CD1c-positive myeloid dendritic cell (primary cell): ENCODE measurements at regions not wholly inside any gene's neighbourhood (a gene's known extent, or its start where the extent isn't known, plus 50 kb on each side); places are given as distances from the start of the nearest gene placed in this dataset.

Source experiments
- DNase-seq: peaks from one replicate; pipeline ENCODE4 v3.0.0-alpha.2; 2016; ENCODE audit errors: extremely low spot score

DNA sequence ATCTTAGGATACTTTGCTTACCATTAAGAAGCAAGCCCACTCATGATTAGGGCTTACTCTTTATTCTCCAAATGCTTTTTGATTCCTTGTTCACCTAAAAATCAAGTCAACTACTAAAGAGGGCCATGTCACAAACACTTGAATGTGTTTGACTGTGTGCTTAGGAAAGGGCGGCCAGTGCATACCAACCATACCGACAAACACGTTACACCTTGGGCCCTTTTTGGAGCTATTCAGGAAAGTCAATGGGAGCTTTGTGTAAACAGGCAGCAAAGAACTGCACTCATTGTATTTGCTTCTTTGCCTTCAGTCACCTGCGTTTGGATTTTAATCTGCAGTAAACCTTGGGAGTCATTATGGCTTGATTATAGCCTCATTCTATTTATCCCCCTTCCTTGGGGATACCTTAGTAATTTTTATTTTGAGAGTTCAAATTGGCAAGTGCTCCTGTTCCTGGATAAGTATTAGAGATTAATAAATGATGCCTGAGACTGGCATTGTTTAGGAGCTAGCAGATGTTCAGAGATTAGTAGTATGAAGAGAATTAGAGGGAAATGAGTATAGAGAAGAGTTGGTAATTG, 102.6 kb upstream of the HDGFL1 start:
- no peak for DNase-seq

DNA sequence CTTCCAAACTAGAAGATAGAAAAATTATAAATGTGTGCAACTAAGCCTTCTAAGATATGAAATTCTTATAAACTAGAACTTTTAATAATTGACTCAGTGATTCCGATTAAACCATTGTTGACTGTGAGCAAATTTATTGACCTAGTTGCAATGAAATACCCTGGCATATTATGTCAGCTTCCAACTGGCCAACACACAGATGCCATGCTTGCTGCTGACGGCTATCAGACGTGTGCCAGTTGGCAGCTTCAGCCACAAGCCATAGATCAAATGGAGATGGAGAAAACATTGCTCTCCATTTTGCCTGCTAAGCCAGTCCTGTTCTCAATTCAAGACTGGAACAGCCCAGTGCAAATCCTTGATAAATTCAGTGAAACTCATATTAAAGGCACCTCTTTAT, 101.7 kb upstream of the HDGFL1 start:
- no peak for DNase-seq

DNA sequence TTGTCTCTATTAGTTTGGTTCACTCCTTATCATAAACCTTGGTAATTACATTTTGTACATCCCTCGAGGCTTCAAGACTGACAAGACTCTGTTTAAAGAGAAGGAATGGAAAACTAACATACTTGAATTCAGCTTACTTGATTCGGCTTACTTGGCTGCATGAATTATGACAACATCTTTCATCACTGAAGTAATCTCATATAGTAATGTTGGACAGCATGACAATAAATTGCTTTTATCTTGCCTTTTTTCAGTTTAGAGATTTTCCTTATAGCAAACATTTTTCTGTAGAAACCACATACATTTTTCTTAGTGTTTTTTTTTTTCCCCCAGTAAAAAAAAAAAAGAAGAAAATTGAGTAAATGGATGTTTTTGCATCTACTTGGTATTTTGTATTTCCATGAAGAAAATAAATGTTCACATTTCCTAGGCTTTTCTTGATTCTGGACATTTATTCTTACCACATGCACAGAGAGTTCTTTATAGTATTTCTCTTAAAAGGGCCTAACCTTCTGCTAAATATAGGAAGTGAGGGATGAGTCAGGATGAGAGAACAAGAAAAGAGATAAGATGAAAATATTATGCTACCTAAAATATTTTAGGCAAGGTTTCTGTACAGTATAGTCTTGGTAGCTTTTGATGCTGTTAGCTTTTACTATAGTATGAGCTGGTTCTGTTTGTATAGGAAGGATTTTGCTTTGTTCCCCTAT, 101.0 kb upstream of the HDGFL1 start:
- no peak for DNase-seq

GRCh38 chr6:22470454-22471131, 98.8 kb upstream of the HDGFL1 start:
- DNase-seq: no peak

DNA sequence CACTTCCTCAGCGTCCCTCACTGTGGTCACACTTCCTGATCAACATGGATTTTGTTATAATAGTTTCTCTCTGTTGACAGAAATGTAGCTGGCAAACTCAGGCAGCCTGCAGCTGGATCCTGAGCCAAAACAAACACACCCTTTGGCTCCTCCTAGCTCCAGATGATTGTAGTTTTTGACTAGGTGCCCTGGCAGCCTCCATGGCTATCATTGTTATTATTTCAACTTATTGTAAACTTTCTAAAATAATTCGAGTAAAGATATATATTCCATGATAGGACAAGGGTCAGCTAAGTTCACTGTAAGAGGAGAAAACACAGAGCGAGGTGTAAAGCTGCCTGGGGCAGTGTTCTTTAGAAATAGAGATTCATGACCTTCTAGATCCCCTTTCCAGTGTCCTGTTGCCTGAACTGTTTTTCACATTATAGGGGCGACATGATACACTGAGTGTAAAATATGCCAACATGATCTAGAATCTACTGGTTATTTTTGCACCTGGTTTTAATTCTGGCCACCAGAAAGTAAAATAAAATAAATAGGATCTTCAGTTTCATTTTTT, 98.2 kb upstream of the HDGFL1 start:
- DNase-seq: no peak

DNA sequence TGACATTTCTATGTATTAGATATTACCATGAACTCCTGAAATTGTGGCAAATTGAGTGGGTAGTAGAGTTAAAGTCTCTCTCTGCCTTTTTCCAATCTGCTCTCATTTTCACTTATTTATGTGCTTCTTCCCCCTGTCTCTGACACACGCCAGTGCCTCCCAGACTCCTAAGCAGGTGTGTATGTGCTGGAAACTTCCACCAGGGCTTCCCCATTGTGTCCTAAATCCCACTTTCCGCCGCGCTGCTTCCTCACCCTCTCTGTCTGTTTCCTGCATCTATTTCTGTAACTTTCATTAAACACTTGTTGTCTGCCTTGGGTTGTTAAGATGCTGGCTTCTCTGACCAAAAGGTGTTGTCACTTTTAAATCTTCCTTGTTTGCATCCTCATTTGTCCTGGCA, 97.6 kb upstream of the HDGFL1 start:
- no peak for DNase-seq

GRCh38 chr6:22473991-22474682, 95.2 kb upstream of the HDGFL1 start:
- no peak for DNase-seq

DNA sequence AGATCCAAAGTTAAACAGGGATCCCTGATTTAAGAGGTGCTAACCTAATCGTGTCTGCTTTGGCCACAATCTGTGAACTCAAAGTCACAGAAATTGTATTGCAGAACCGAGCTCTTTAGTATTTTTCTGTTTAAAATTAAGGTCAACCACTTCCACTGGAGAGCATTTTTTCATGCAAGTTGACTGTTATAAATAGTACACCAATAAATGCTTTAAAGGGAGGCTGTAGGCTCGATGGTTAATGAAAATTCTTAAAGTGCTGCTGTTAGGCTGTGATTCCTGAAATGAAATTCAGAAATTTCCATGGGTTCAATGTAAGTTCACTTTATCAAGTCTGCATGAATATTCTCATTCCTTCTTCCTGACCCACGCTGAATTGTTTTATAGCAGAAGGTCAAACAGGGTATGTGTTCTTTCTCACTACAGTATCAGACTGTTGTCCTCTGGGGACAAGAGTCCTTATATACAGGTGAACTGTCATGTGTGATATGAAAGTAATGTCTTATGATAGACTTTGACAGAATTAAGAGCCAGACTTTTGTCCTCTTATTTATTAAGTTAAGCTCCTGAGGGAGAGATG, 92.5 kb upstream of the HDGFL1 start:
- DNase-seq: no peak

GRCh38 chr6:22497276-22497675, 72.1 kb upstream of the HDGFL1 start:
- no peak for DNase-seq

DNA sequence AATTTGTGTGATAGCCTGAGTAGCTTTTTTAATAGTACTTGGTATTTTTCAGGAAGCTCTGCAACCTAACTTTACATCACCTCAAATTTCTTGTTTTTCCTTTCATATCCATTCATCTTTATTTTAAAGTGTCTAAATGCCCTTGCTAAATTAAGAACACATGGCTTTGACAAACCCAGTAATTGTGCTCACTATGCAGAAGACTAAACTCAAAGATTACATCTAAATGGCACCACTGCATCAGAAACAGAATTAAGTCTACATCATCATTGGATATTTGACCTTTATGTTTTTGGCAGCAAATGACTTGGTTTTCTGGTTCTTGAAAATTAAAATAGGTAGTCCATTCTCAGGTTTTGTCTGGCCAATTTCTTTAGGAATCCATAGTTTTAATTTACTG, 69.6 kb upstream of the HDGFL1 start:
- no peak for DNase-seq

GRCh38 chr6:22506496-22506895, 62.9 kb upstream of the HDGFL1 start:
- no peak for DNase-seq

GRCh38 chr6:22512686-22513427, 56.5 kb upstream of the HDGFL1 start:
- no peak for DNase-seq

GRCh38 chr6:22513667-22514066, 55.7 kb upstream of the HDGFL1 start:
- DNase-seq: no peak

DNA sequence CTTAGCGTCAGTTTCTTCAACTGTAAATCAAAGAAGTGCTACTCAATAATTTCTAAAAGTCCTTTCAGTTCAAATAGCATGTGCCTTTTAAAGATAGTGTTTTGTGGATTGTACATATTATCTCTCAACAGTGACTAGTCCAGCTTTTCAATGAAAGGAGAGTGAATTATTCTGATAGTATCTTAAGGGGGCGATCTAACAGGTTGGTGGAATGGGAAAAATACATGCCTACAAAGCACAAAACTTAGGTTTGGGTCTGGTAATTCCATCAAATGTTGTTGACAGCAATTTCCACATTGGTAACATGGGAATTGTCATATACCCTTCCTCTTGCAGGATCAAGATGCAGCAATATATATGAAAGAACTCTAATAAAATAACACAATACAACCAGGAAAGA, 50.1 kb upstream of the HDGFL1 start:
- DNase-seq: no peak
